Breast epithelium (tissue), 4 donors: ENCODE measurements at regions not wholly inside any gene's neighbourhood (a gene's known extent, or its start where the extent isn't known, plus 50 kb on each side); places are given as distances from the start of the nearest gene placed in this dataset.
"Not testable (repeated sequence)": the region's sequence is repeated elsewhere in the genome, so short reads cannot be mapped to it uniquely, and the experiment has no call there.

Experiments
- DNase-seq, 2 donors: peaks; one replicate each; pipeline ENCODE4 v3.0.0-alpha.2; 2019; ENCODE audit warnings: low spot score in 2 of 2
- H3K27ac ChIP-seq, 2 donors: fragments of 200-600 bp; sonication (generic) in 1 of 2; one replicate each; pipeline ENCODE4 v1.5.1; 2016 to 2019; ENCODE audit warnings: mild to moderate bottlenecking in 1 of 2
- H3K27me3 ChIP-seq, 2 donors: fragments of 200-600 bp; sonication (generic) in 1 of 2; one replicate each; pipeline versions ENCODE4 v1.5.1 to v1.6.0; 2017 to 2019; ENCODE audit warnings: control low read depth in 1 of 2, mild to moderate bottlenecking in 1 of 2
- H3K36me3 ChIP-seq: fragments of 200-600 bp; one replicate; pipeline ENCODE4 v1.5.1; 2019
- H3K4me1 ChIP-seq, 2 donors: fragments of 200-600 bp; sonication (generic); one replicate each; pipeline ENCODE4 v1.5.1; 2016 to 2019; ENCODE audit warnings: control low read depth in 1 of 2
- H3K4me3 ChIP-seq, 3 donors: fragments of 200-600 bp; sonication (generic); 1 replicate in 2 of 3; 2 replicates in 1 of 3; pipeline ENCODE4 v1.5.1; 2016 to 2019; ENCODE audit warnings: mild to moderate bottlenecking in 3 of 3, moderate library complexity in 2 of 3
- H3K9me3 ChIP-seq, 2 donors: fragments of 200-600 bp; sonication (generic) in 1 of 2; one replicate each; pipeline ENCODE4 v1.5.1; 2016 to 2019; ENCODE audit warnings: control low read depth in 1 of 2
- POLR2A ChIP-seq: fragments of 450-650 bp; IDR thresholded peaks from one replicate; pipeline ENCODE4 v1.6.1; 2016; ENCODE audit warnings: antibody characterized with exemption, mild to moderate bottlenecking, moderate library complexity
- POLR2AphosphoS5 ChIP-seq, 3 donors: sonication (generic); formaldehyde crosslinking; IDR thresholded peaks; one replicate each; pipeline ENCODE4 v1.6.1; 2017; ENCODE audit warnings: antibody characterized with exemption in 3 of 3
- intact Hi-C: fragments of 100-400 bp; cut with DNase I; formaldehyde crosslinking; loops from one replicate; pipeline ENCODE4 v1.15.1; 2023; ENCODE audit warnings: low total_unique reads
- TF ChIP-seq, protein P1 (sequence below), 3 donors: fragments of 450-650 bp; IDR thresholded peaks; one replicate each; pipeline ENCODE4 v1.5.1; 2016 to 2017; ENCODE audit warnings: antibody characterized with exemption in 3 of 3, mild to moderate bottlenecking in 3 of 3, moderate library complexity in 3 of 3

DNA sequence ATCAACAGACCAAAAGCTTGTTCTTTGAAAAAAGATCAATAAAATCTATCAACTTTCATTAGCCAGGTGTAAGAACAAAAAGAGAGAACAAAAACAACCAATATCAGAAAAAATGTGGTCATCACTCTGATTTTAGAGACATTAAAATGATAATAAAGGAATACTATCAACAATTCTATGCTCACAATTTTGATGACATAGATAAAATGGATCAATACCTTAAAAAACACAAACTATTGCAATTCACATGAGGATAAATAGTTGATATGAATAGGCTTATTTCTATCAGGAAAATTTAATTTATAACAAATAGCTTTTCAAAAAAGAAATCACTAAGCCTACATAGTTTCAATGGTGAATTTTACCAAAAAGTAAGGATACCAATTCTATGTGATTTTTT is 809.4 kb upstream of the EYS start:
- no peaks in the 10 kb centered on the region for H3K4me1 ChIP-seq
- intact Hi-C loops: no loop called here
- TF ChIP-seq, protein P1, sequence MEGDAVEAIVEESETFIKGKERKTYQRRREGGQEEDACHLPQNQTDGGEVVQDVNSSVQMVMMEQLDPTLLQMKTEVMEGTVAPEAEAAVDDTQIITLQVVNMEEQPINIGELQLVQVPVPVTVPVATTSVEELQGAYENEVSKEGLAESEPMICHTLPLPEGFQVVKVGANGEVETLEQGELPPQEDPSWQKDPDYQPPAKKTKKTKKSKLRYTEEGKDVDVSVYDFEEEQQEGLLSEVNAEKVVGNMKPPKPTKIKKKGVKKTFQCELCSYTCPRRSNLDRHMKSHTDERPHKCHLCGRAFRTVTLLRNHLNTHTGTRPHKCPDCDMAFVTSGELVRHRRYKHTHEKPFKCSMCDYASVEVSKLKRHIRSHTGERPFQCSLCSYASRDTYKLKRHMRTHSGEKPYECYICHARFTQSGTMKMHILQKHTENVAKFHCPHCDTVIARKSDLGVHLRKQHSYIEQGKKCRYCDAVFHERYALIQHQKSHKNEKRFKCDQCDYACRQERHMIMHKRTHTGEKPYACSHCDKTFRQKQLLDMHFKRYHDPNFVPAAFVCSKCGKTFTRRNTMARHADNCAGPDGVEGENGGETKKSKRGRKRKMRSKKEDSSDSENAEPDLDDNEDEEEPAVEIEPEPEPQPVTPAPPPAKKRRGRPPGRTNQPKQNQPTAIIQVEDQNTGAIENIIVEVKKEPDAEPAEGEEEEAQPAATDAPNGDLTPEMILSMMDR (IDR thresholded peaks at IDR 0.05): no peak
- TF ChIP-seq POLR2A (no peak), POLR2AphosphoS5 (IDR thresholded peaks at IDR 0.05) (no peak)
- H3K27me3 ChIP-seq: no peaks in the 10 kb centered on the region
- no peaks in the 10 kb centered on the region for H3K36me3 ChIP-seq
- no peaks in the 10 kb centered on the region for H3K9me3 ChIP-seq
- no peak overlapping the region for H3K27ac ChIP-seq
- no peak for DNase-seq
- no peak overlapping the region for H3K4me3 ChIP-seq

DNA sequence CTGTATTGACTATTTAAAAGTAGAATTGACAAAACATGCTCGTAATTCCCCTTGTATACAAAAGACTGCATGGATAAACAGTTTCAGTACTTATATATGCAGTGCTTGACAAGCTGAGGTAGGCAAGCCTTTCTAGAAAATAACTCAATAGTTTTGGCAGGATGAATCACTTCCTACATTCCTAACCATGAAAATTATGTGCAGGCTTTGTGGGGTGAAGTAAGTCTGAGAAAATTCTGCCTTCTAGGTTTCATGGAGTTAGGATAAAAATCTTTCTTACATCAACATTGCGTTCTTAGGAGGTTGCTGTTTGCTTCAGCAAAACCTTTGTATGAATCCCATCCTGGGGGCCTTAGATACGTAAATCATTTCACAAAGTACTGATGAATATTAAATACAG is 801.4 kb upstream of the EYS start:
- H3K4me1 ChIP-seq: no peaks in the 10 kb centered on the region
- H3K36me3 ChIP-seq: no peaks in the 10 kb centered on the region
- H3K4me3 ChIP-seq: no peak overlapping the region
- no peaks in the 10 kb centered on the region for H3K9me3 ChIP-seq
- H3K27me3 ChIP-seq: no peaks in the 10 kb centered on the region
- DNase-seq: no peak
- TF ChIP-seq POLR2A: no peak
- TF ChIP-seq POLR2AphosphoS5 (IDR thresholded peaks at IDR 0.05): no peak
- TF ChIP-seq, protein P1 (IDR thresholded peaks at IDR 0.05): no peak
- no peak overlapping the region for H3K27ac ChIP-seq
- intact Hi-C loops: no loop called here

DNA sequence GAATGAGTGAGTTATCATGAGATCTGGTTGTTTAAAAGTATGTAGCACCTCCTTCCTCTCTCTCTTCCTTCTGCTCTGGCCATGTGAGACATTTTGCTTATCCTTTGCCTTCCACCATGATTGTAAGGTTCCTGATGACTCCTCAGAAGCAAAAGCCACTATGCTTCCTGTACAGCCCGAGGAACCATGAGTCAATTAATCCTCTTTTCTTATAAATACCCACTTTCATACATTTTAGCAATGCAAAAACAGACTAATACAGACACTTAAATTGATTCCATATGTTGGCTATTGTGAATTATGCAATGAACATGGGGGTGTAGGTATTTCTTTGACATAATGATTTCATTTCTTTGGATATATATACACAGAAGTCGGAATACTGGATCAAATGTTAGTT is 792.8 kb upstream of the EYS start:
- TF ChIP-seq, protein P1 (IDR thresholded peaks at IDR 0.05): no peak
- TF ChIP-seq POLR2A: no peak
- no peak for TF ChIP-seq POLR2AphosphoS5 (IDR thresholded peaks at IDR 0.05)
- Histone ChIP-seq H3K36me3 (no peaks in the 10 kb centered on the region), H3K27me3 (no peaks in the 10 kb centered on the region), H3K4me1 (no peaks in the 10 kb centered on the region), H3K4me3 (no peak overlapping the region), H3K27ac (no peak overlapping the region), H3K9me3 (no peaks in the 10 kb centered on the region)
- intact Hi-C loops: loop anchor here (5.0 kb wide), 1 partner anchor 557 kb away; no protein-coding TSS in a partner anchor
- no peak for DNase-seq

DNA sequence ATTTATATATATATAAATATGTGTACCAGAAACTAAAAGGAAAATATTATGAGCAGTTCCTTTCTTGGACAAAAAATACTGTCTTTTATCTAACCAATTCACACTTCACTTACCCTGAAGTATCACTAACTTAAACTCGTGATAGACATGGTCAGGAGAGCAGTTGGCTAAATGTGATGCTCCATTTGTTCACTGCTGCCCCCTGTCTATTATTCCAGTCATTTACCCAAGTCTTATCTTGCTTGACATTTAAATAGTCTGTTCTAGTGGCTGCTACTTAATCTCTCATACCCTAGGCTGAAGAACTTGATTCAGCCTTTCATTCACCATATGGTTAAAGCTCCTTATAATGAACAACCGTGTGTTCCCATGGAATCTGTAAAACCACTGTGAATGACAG is 789.6 kb upstream of the EYS start:
- H3K27ac ChIP-seq: no peak overlapping the region
- TF ChIP-seq POLR2A (no peak), POLR2AphosphoS5 (IDR thresholded peaks at IDR 0.05) (no peak)
- TF ChIP-seq, protein P1 (IDR thresholded peaks at IDR 0.05): no peak
- H3K27me3 ChIP-seq: no peaks in the 10 kb centered on the region
- H3K36me3 ChIP-seq: no peaks in the 10 kb centered on the region
- H3K9me3 ChIP-seq: no peaks in the 10 kb centered on the region
- intact Hi-C loops: loop anchor here (5.0 kb wide), 1 partner anchor 561 kb away; no protein-coding TSS in a partner anchor
- H3K4me3 ChIP-seq: no peak overlapping the region
- no peaks in the 10 kb centered on the region for H3K4me1 ChIP-seq
- DNase-seq: no peak

DNA sequence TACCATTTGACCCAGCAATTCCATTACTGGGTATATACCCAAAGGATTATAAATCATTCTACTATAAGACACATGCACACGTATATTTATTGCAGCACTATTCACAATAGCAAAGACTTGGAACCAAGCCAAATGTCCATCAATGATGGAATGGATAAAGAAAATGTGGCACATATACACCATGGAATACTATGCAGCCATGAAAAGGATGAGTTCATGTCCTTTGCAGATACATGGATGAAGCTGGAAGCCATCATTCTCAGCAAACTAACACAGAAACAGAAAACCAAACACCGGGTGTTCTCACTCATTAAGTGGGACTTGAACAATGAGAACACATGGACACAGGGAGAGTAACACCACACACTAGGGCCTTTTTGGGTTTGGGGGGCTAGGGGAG is 787.6 kb upstream of the EYS start:
- not testable (repeated sequence) for H3K27me3 ChIP-seq

More for the DNA sequence above, 787.6 kb upstream of the EYS start:
- intact Hi-C loops: loop anchor here (5.0 kb wide), 1 partner anchor 563 kb away; no protein-coding TSS in a partner anchor
- H3K9me3 ChIP-seq, H3K36me3 ChIP-seq, DNase-seq, H3K27ac ChIP-seq, H3K4me1 ChIP-seq, H3K4me3 ChIP-seq: not testable (repeated sequence)
